HG03439 (cell line): ENCODE measurements at regions not wholly inside any gene's neighbourhood (a gene's known extent, or its start where the extent isn't known, plus 50 kb on each side); places are given as distances from the start of the nearest gene placed in this dataset.
"Not testable (repeated sequence)": the region's sequence is repeated elsewhere in the genome, so short reads cannot be mapped to it uniquely, and the experiment has no call there.

Experiments used
- ATAC-seq: cut with Tn5 transposase; IDR thresholded peaks from one replicate; pipeline ENCODE4 v1.9.1; 2021; ENCODE audit warnings: mild to moderate bottlenecking, moderate library complexity; ENCODE audit not compliant: unreplicated experiment

DNA sequence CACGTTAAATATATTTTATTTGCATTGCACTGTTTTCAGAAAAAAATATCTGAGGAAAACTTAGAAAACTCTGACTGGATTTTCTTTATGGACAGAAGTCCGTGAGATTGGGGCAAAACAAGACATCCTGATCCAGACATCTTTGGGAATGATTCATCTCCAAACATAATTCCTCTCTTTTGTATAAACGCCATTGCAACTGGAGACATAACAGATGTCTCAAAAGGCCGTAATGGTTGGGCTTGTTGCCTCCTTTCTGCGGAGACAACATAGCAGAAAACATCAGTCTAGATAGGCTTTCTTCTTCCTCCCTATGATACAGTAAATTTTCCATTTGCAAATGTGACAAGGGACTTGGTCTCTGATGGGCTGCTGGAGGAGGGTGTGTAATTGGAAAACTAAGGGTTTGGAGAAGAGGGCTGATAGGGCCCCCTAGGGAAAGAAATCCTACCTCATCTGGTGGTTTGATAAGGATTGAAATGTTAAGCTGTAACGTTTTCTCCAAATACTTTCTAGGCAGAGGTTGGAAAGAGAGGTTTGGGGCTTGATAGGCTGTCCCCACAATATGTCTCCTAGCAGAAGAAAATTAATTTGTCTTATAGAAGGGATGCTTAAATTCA, 631.5 kb upstream of the ST8SIA4 start:
- no peak for ATAC-seq

DNA sequence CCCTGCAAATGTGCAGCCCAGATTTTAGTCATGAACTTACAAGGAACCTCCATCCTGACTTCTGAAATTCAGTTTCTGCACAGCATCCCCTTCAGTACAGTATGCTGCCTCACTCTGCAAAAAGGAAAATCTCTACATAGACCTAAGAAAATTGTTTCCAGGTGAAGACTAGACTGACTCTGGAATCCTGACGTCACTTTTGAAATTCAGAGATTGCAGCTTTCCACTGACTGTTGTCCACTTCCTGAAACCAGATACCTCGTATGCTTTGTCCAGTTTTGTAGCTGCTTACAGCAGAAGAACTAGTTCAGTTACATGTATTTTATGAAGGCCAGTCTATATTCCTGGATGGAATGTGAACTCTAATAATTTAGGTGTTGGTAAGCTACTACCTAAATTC, 629.3 kb upstream of the ST8SIA4 start:
- ATAC-seq = no peak

DNA sequence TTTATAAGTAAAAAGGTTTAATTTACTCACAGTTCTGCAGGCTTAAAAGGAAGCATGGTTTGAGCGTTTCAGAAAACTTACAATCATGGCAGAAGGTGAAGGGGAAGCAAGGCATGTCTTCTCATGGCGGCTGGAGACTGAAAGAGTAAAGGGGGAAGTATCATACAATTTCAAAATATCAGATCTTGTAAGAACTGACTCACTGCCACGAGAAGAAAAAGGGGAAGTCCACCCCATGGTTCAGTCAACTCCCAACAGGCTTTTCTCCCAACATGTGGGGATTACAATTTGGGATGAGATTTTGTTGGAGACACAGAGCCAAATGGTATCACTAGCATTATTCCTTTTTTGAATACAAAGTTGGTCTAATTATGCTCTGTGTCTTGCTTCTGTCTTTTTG, 627.9 kb upstream of the ST8SIA4 start:
- no peak for ATAC-seq

DNA sequence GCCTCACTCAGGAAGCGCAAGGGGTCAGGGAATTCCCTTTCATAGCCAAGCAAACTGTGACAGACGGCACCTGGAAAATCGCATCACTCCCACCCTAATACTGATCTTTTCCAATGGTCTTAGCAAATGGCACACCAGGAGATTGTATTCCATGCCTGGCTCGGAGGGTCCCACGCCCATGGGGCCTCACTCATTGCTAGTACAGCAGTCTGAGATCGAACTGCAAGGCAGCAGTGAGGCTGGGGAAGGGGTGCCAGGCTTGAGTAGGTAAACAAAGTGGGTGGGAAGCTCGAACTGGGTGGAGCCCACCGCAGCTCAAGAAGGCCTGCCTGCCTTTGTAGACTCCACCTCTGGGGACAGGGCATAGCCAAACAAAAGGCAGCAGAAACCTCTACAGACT, 626.0 kb upstream of the ST8SIA4 start:
- not testable (repeated sequence) for ATAC-seq

DNA sequence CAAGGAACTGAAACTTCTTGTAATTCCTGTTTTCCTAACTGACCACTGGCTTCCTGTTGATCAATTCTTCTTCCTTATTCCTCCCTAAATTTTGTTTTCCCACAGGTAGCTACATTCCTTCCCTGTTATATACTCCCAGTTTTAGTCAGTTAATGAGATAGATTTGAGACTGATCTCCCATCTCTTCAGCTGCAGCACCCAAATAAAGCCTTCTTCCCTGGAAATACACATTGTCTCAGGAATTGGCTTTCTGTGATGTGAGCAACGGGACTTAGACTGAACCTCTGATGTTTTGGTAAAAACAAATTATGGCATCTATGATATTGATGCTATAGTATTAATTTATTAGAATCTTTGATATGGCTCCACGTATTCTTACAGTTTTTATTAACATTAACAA, 617.3 kb upstream of the ST8SIA4 start:
- ATAC-seq = no peak

DNA sequence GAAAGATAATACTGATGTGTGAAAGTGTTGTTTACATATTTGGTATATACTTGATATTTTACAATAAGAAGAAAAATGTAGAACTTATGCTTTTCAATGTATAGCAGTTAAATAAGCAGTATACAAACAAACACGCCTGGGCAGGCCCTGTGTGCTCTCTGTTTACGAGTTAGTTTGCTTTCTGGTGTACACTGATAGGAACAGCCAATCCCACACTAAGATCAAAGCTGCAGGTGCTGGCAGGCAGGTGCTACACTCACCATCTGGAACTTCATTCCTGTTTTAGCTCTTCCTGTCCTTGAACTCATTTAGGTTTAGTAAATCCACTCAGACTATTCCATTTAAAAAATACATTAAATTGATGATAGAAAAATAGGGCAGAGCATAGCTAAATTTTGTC, 614.7 kb upstream of the ST8SIA4 start:
- no peak for ATAC-seq

DNA sequence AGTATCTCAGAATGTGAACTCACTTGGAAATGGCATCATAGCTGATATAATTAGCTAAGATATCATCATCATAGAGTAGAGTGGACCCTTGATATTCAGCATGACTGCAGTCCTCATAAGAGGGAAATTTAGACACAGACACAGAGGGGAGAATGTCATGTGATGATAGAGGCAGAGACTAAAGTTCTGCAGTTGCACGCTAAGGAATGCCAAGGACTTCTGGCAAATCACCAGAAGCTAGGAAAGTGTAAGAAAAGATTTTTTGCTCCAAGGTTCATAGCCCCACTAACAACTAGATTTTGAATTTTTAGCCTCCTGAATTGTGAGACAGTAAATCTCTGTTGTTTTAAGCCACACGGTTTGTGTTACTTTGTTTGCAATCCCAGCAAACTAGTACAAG, 612.6 kb upstream of the ST8SIA4 start:
- no peak for ATAC-seq

DNA sequence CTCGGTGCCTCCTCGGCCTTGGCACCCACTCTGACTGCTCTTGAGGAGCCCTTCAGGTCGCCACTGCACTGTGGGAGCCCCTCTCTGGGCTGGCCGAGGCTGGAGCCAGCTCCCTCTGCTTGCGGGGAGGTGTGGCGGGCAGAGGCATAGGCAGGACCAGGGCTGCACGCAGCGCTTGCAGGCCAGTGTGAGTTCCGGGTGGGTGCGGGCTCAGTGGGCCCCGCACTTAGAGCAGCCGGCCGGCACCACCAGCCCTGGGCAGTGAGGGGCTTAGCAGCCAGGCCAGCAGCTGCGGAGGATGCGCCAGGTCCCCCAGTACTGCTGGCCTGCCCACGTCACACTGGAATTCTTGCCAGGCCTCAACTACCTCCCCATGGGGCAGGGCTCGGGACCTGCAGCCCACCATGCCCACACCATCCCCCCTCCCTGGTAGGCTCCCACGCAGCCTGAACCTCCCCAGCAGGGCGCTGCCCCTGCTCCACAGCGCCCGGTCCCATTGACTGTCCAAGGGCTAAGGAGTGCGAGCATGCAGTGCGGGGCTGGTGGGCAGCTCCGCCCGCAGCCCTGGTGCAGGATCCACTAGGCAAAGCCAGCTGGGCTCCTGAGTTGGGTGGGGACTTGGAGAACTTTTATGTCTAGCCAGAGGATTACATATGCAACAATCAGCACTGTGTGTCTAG, 602.9 kb upstream of the ST8SIA4 start:
- ATAC-seq = no peak

DNA sequence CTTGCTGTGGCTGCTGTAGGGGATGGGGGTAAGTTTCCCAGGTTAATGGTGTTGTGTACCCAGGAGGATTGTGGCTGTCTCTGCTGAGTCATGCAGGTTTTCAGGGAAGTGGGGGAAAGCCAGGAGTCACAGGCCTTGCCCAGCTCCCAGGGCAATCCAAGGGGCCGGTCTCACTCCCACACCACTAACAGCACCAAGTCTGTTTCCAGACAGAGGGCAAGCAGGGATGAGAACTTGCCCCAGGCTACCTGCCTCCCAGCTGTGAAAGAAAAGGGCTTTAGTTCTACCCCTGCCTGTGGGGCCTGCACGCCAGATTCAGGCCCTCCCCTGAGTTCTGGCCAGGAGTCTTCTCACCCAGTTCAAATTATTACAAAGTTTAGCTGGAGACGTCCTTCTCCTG, 579.8 kb upstream of the ST8SIA4 start:
- ATAC-seq = no peak

DNA sequence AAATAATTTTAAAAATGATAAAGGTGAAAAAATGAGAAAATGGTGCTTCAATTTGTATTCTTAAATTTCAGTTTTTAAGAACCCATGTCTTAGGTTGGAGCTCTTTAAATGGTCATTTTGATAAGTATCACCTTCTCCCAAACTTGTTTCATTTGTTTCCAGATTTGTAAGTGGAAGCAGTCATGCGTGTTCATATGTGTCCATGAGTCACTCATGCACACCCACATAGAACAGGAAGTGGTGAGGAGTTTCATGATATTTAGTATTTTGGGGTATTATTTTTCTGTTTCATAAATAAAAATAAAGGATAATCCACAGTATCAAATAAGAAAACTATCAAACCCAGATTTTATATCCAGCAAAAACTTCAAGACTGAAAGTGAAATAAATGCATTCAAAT, 570.4 kb upstream of the ST8SIA4 start:
- no peak for ATAC-seq

DNA sequence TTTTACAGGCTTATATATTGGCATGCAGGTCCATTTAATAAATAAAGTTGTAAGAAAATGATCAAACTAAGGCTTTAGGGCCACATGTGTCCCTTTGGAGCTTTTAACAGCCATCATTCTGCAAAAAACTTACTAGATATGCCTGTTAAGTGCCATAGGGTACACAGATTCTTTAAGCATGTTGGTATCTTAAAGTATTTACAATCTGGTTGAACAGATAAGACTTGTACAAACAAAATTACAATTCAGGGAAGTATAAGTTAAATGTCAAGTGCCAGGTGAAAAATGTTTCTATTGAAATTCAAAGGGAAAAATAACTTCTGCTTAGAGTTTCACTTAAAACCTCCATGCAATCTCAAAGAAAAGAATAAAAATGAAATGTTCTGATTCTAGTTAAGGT, 558.4 kb upstream of the ST8SIA4 start:
- ATAC-seq = no peak

DNA sequence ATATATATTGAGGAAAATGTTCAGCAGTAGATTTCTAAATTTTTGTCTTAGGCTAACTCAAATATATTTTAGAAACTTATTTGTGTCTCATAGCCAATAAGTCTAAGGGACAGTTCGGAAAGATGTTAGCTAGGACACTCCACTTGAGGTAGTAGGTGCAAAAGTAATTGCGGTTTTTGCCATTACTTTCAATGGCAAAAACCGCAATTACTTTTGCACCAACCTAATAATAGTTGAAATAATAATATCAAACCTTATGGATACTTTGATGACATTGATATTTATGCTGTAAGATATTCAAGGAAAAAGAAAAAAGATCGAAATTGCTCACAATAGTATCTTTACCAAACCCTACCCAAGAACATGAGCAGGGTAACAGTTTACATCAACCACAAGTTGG, 555.5 kb upstream of the ST8SIA4 start:
- no peak for ATAC-seq

DNA sequence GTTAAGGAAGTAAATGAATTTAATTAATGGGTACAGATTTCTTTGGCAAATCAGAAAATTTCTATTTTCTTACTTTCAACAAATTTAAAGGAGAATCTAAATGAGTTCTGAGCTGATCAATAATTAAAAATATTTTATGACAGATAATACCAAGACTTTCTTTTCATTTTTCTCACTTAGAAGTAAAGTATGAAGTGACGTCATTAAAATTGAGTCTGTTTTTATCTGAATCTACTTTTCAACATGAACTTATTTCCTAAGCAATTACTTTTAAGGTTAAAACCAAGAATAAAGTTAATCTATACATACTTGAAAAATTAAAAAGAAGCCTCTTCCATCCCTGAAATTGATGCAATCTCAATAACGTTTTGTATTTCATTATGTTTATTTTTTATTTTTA, 552.8 kb upstream of the ST8SIA4 start:
- no peak for ATAC-seq

DNA sequence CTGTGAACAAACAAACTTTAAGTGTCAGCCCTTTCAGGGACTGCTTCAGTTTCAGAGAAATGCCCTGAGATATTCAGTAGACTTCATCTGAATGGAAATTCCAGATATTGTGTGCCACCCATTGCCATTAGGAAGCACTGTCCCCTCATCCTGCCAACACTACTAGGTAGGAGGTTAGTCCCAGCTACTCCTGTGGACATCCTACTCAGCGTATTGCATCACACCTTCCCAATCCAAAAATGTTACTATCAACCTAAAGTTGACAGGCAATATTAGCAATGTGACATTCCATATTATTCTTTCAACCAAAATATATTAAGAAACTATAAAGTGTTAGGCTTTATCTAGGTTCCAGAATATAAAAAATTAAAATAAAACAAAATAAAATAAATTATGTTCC, 552.0 kb upstream of the ST8SIA4 start:
- ATAC-seq = no peak

DNA sequence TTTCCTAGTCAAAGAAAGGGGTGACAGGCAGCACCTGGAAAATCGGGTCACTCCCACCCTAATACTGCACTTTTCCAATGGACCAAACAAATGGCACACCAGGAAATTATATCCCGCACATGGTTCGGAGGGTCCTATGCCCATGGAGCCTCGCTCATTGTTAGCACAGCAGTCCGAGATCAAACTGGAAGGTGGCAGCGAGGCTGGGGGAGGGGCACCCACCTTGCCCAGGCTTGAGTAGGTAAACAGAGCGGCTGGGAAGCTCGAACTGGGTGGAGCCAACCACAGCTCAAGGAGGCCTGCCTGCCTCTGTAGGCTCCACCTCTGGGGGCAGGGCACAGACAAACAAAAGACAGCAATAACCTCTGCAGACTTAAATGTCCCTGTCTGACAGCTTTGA, 539.2 kb upstream of the ST8SIA4 start:
- not testable (repeated sequence) for ATAC-seq

DNA sequence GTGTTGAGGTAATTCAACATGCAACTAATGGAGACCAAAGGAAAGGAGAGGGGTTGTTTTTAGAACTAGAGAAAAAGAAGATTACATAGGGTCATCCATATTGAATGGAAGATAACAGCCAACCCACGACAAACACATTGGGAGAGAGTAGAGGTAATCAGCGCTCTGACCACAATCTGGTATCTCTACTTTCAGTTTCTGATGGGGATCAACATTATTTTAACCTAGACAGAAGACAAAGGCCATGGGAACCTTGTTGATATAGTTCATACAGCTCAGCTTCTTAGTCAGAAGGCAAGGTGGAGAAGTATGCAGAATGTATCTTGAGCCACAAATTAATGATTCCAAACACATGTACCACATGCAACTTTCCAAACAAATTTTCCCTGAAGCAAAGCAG, 537.1 kb upstream of the ST8SIA4 start:
- no peak for ATAC-seq

DNA sequence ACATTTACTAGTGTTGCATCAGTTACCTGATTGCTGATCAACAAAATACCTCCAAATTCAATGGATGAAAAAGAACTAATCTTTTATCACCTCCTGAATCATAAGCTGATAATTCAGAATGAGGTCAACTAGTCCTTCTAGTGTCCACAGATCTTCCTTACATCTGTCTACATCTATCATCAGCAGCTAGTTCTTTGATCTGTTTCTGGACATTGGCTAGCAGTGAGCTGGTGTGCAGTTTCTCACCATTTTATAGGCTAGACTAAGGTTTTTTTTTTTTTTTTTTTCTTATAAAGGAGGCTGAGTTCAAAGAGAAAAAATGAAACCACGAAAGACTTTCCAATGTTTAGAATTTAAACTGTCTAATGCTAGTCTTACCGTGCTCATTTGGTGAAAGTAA, 534.3 kb upstream of the ST8SIA4 start:
- no peak for ATAC-seq

DNA sequence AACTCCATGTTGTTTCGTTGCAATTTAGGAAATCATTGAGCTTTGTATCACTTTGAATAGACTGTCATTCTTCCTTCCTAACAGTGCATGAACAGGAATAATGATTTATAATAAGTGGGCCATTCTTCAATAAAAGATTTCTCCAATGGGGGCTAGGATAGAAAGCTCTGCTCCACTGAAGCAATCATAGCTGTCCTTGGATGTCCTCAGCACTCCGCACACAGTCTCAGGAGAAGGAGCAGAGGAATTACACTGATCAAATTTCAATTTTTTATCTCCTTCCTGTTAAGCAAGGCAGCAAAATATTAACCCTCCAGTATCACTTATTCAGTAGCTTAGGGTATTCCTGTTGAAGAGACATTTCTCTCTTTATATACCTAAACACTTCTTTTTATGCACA, 532.7 kb upstream of the ST8SIA4 start:
- ATAC-seq = no peak

DNA sequence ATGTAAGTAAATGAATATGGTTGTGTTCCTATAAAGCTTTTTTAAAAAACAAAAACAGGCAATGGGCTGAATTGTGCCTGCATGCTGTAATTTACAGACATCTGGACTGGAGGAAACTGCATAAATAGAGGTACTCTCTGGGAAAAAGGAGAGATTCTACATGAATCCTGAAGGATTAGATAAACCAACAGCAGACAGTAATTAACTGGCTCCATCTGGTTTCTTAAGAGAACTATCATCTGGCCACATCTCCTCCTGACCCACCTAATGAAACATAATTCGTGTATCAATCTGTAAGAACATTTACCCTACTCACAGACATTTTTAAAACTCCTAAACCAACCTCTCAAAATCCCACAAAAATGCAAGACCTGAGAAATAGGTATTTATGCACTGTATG, 528.1 kb upstream of the ST8SIA4 start:
- ATAC-seq = no peak

DNA sequence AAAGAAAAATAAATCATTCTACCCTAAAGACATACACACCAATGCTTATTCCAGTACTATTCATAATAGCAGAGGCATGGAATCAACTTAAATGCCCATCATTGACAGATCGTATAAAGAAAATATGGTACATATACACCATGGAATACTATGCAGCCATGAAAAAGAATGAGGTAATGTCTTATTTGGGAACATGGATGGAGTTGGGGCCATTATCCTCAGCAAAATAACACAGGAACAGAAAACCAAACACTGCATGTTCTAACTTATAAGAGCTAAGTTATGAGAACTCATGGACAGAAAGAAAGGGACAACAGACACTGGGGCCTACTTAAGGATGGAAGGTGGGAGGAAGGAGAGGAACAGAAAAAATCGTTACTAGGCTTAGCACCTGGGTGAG, 527.5 kb upstream of the ST8SIA4 start:
- ATAC-seq = no peak

DNA sequence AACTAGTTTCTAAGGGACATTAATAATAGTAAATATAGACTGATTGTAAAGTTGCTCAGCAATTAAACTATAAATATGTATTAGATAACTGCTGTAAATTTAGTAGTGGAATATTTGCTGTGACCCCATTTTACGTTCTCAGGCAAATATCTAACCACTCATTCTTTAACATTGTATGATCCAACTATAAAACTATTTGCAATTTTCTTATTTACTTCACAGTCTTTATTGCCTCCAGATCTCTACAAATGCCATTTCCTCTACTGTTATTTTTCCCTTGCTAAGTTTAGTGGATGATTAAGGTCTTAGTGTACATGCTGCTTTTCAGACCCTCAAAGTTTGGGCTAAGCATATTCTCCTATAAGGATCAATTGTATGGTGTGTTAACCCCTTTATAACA, 526.2 kb upstream of the ST8SIA4 start:
- no peak for ATAC-seq

DNA sequence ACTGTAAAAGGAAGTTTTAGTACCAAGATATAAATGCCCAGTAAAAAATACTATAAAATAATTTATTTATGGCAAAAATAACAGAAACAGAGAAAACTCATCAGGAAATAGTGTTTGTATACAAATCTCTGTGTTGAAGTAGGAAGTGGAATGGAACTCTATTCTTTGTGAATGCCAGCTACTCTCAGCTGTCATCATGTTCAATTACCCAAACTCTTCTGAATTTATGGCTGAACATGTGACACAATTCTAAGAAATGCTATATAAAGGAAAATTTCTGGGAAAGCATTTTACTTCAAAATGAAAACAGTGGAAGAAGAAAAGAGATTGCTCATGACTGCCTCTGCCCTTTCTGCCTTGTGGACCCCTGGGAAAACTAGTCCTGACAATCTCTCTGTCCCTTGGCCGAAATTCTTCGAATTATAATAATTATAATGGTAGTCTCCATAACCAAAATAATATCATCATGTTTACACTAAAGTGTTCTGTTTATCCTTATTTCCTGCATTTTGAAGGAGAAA, 522.3 kb upstream of the ST8SIA4 start:
- ATAC-seq = no peak
